Bronchial epithelial cell (primary cell): ENCODE measurements at regions not wholly inside any gene's neighbourhood (a gene's known extent, or its start where the extent isn't known, plus 50 kb on each side); places are given as distances from the start of the nearest gene placed in this dataset.
A peak's percentile ranks its signal among the peaks of the same experiment; 100 is the strongest.

Source experiments
- DNase-seq: peaks from one replicate; pipeline ENCODE4 v3.0.0-alpha.2; 2010; ENCODE audit warnings: low read depth
- FAIRE-seq: peaks from 2 replicates; lab custom pipeline; 2011; peaks lifted over from hg19 to GRCh38; lab: Jason Lieb, UNC
- H3K27me3 ChIP-seq: 2 replicates; pipeline ENCODE4 v1.5.1; 2011; ENCODE audit warnings: low read length; ENCODE audit not compliant: control insufficient read depth, insufficient read depth
- H3K36me3 ChIP-seq: 2 replicates; pipeline ENCODE4 v1.5.1; 2011; ENCODE audit warnings: low read length; ENCODE audit not compliant: control insufficient read depth, insufficient read depth
- H3K4me3 ChIP-seq: 2 replicates; pipeline ENCODE4 v1.5.1; 2011; ENCODE audit warnings: mild to moderate bottlenecking, low read depth, low read length, control low read depth
- CTCF ChIP-seq: IDR thresholded peaks from 2 replicates; pipeline ENCODE4 v1.5.1; 2011; ENCODE audit warnings: mild to moderate bottlenecking, moderate library complexity, low read length, control low read depth, inconsistent platforms; ENCODE audit not compliant: insufficient read depth, severe bottlenecking

- no peak for DNase-seq
- H3K36me3 ChIP-seq = no peaks in the 10 kb centered on the region
- H3K27me3 ChIP-seq = no peaks in the 10 kb centered on the region
- FAIRE-seq = no peak
- no peak overlapping the region for H3K4me3 ChIP-seq
- TF ChIP-seq CTCF = no peak
Measured at GRCh38 chr15:97194750-97195149, 765.8 kb upstream of the ARRDC4 start.

- no peaks in the 10 kb centered on the region for H3K27me3 ChIP-seq
- DNase-seq (no peak), FAIRE-seq (peak; percentile 75)
- no peak overlapping the region for H3K4me3 ChIP-seq
- no peaks in the 10 kb centered on the region for H3K36me3 ChIP-seq
- no peak for TF ChIP-seq CTCF
Measured at GRCh38 chr15:97196048-97197014, 764.2 kb upstream of the ARRDC4 start.

GRCh38 chr15:97199393-97200051, 761.0 kb upstream of the ARRDC4 start:
- FAIRE-seq (no peak), DNase-seq (no peak)
- no peak overlapping the region for H3K4me3 ChIP-seq
- no peaks in the 10 kb centered on the region for H3K36me3 ChIP-seq
- no peaks in the 10 kb centered on the region for H3K27me3 ChIP-seq
- no peak for TF ChIP-seq CTCF

GRCh38 chr15:97200161-97200560, 760.3 kb upstream of the ARRDC4 start:
- FAIRE-seq = no peak
- no peak for TF ChIP-seq CTCF
- H3K27me3 ChIP-seq = no peaks in the 10 kb centered on the region
- DNase-seq = no peak
- no peak overlapping the region for H3K4me3 ChIP-seq
- H3K36me3 ChIP-seq = no peaks in the 10 kb centered on the region

- no peak for TF ChIP-seq CTCF
- Histone ChIP-seq H3K27me3 (no peaks in the 10 kb centered on the region), H3K36me3 (no peaks in the 10 kb centered on the region), H3K4me3 (no peak overlapping the region)
- DNase-seq (no peak), FAIRE-seq (no peak)
Measured at GRCh38 chr15:97210277-97210676, 750.2 kb upstream of the ARRDC4 start.
